GM23338 (cell line): ENCODE measurements at regions not wholly inside any gene's neighbourhood (a gene's known extent, or its start where the extent isn't known, plus 50 kb on each side); places are given as distances from the start of the nearest gene placed in this dataset.

Source experiments
- ATAC-seq: fragments of 200-7000 bp; cut with Tn5 transposase; 3 replicates; pipeline ENCODE4 v1.9.1; 2020
- DNase-seq: peaks from one replicate; pipeline ENCODE4 v3.0.0-alpha.2; 2015; ENCODE audit warnings: low spot score
- H2AFZ ChIP-seq: fragments of 200-600 bp; sonication (generic); 2 replicates; pipeline ENCODE4 v1.8.0; 2016; ENCODE audit warnings: antibody characterized with exemption, mild to moderate bottlenecking, moderate library complexity
- H3F3A ChIP-seq: fragments of 200-600 bp; sonication (generic); replicated peaks from 2 replicates; pipeline ENCODE4 v1.8.0; 2017; ENCODE audit warnings: antibody characterized with exemption, mixed run types, low read depth
- H3K27ac ChIP-seq: fragments of 200-600 bp; sonication (generic); 2 replicates; pipeline ENCODE4 v1.6.1; 2016; ENCODE audit warnings: low read depth
- H3K27me3 ChIP-seq: fragments of 200-600 bp; sonication (generic); 2 replicates; pipeline ENCODE4 v1.8.0; 2016; ENCODE audit warnings: mild to moderate bottlenecking, mixed run types, moderate library complexity; ENCODE audit not compliant: insufficient read depth
- H3K36me3 ChIP-seq: fragments of 200-600 bp; sonication (generic); 2 replicates; pipeline ENCODE4 v1.8.0; 2016; ENCODE audit warnings: mild to moderate bottlenecking; ENCODE audit not compliant: insufficient read depth
- H3K4me1 ChIP-seq: fragments of 200-600 bp; sonication (generic); 2 replicates; pipeline ENCODE4 v1.8.0; 2016; ENCODE audit warnings: mild to moderate bottlenecking, moderate library complexity; ENCODE audit not compliant: insufficient read depth
- H3K4me2 ChIP-seq: fragments of 200-600 bp; sonication (generic); 2 replicates; pipeline ENCODE4 v1.7.1; 2017; ENCODE audit warnings: mixed run types
- H3K4me3 ChIP-seq: fragments of 200-600 bp; sonication (generic); 2 replicates; pipeline ENCODE4 v1.6.1; 2016; ENCODE audit warnings: mixed run types
- H3K79me2 ChIP-seq: fragments of 200-600 bp; sonication (generic); replicated peaks from 2 replicates; pipeline ENCODE4 v1.8.0; 2017; ENCODE audit warnings: mild to moderate bottlenecking; ENCODE audit not compliant: insufficient read depth
- H3K9me2 ChIP-seq: fragments of 200-600 bp; sonication (generic); 2 replicates; pipeline ENCODE4 v1.8.0; 2017; ENCODE audit not compliant: insufficient read depth
- H4K20me1 ChIP-seq: fragments of 200-600 bp; sonication (generic); replicated peaks from 2 replicates; pipeline ENCODE4 v1.8.0; 2017; ENCODE audit warnings: mild to moderate bottlenecking; ENCODE audit not compliant: insufficient read depth
- H3K27ac Mint-ChIP-seq: 2 replicates; pipeline ENCODE4 v1.8.0; 2020; ENCODE audit warnings: inconsistent platforms, mild to moderate bottlenecking, moderate library complexity, mixed read lengths
- H3K27me3 Mint-ChIP-seq: 3 replicates; pipeline ENCODE4 v1.8.0; 2022; ENCODE audit warnings: low read depth, mild to moderate bottlenecking, moderate library complexity, mixed read lengths, inconsistent platforms; ENCODE audit not compliant: insufficient read depth, poor library complexity
- H3K36me3 Mint-ChIP-seq: 3 replicates; pipeline ENCODE4 v1.8.0; 2021; ENCODE audit warnings: low read depth, mild to moderate bottlenecking, inconsistent platforms, moderate library complexity, mixed read lengths
- H3K4me1 Mint-ChIP-seq: 3 replicates; pipeline ENCODE4 v1.8.0; 2020; ENCODE audit warnings: mild to moderate bottlenecking, inconsistent platforms, mixed read lengths
- H3K4me3 Mint-ChIP-seq: 3 replicates; pipeline ENCODE4 v1.8.0; 2021; ENCODE audit warnings: moderate library complexity, mild to moderate bottlenecking, inconsistent platforms, mixed read lengths
- H3K9me3 Mint-ChIP-seq: 3 replicates; pipeline ENCODE4 v1.8.0; 2020; ENCODE audit warnings: moderate library complexity, mild to moderate bottlenecking, inconsistent platforms, mixed read lengths
- CREB1 ChIP-seq: fragments of 250-450 bp; sonication (Bioruptor Pico); IDR thresholded peaks from 2 replicates; pipeline ENCODE4 v1.5.0; 2020; ENCODE audit warnings: low read depth, mild to moderate bottlenecking, moderate library complexity
- JUNB ChIP-seq: IDR thresholded peaks from one replicate; pipeline ENCODE4 v1.6.1; 2016; ENCODE audit warnings: antibody characterized with exemption; ENCODE audit not compliant: unreplicated experiment
- ZNF331 ChIP-seq: fragments of 250-450 bp; sonication (Bioruptor Pico); IDR thresholded peaks from 2 replicates; pipeline ENCODE4 v1.5.0; 2020; ENCODE audit warnings: low read depth, mild to moderate bottlenecking, moderate library complexity
- TF ChIP-seq, protein P1 (sequence below): fragments of 250-450 bp; sonication (Bioruptor Pico); IDR thresholded peaks from 2 replicates; pipeline ENCODE4 v1.5.0; 2020; ENCODE audit warnings: mild to moderate bottlenecking, moderate library complexity

DNA sequence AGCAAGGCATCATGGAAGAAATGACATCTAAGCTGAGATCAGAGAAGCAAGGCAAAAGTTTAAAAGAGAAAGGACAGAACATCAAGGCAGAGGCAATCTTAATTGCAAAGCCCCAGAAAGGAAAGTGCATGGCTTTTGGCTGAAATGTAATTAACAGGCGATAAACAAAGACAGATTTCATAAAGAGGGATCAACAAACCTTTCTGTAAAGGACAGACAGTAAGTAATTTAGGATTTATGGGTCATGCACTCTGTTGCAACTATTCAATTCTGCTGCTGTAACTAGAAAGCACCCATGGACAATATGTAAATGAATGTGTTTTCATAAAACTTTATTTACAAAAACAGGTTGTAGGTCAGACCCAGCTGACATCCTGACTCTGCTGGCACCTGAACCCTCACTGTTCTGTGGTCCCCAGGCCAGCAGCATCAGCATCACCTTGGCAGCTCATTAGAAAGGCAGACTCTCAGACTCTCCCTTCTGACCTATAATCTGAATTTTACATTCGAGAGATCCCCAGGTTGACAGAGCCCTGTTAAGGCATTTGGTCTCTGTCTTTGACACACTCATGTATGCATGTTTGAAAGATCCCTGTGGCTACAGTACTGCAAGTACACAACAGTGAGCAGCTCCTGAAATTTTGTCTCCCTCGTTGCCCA is 362.9 kb upstream of the NFE2L3 start:
- Mint-ChIP-seq H3K4me1 (no peaks in the 10 kb centered on the region), H3K4me3 (no peak overlapping the region), H3K27me3 (no peaks in the 10 kb centered on the region), H3K9me3 (no peaks in the 10 kb centered on the region), H3K36me3 (no peaks in the 10 kb centered on the region), H3K27ac (no peak overlapping the region)
- TF ChIP-seq CREB1 (CRISPR knock-in tag) (no peak), ZNF331 (CRISPR knock-in tag) (no peak)
- no peaks in the 10 kb centered on the region for H3F3A ChIP-seq
- no peaks in the 10 kb centered on the region for H3K4me1 ChIP-seq
- no peaks in the 10 kb centered on the region for H3K36me3 ChIP-seq
- H3K27ac ChIP-seq, result no peak overlapping the region
- no peak for DNase-seq
- no peak for ATAC-seq
- no peak overlapping the region for H3K4me3 ChIP-seq
- H3K79me2 ChIP-seq, result no peaks in the 10 kb centered on the region
- no peaks in the 10 kb centered on the region for H4K20me1 ChIP-seq
- no peak overlapping the region; the same call in 1 of the 2 replicates for H2AFZ ChIP-seq
- H3K4me2 ChIP-seq, result no peak overlapping the region
- no peaks in the 10 kb centered on the region for H3K27me3 ChIP-seq
- H3K9me2 ChIP-seq, result peaks cover 13% of the 10 kb centered on the region

DNA sequence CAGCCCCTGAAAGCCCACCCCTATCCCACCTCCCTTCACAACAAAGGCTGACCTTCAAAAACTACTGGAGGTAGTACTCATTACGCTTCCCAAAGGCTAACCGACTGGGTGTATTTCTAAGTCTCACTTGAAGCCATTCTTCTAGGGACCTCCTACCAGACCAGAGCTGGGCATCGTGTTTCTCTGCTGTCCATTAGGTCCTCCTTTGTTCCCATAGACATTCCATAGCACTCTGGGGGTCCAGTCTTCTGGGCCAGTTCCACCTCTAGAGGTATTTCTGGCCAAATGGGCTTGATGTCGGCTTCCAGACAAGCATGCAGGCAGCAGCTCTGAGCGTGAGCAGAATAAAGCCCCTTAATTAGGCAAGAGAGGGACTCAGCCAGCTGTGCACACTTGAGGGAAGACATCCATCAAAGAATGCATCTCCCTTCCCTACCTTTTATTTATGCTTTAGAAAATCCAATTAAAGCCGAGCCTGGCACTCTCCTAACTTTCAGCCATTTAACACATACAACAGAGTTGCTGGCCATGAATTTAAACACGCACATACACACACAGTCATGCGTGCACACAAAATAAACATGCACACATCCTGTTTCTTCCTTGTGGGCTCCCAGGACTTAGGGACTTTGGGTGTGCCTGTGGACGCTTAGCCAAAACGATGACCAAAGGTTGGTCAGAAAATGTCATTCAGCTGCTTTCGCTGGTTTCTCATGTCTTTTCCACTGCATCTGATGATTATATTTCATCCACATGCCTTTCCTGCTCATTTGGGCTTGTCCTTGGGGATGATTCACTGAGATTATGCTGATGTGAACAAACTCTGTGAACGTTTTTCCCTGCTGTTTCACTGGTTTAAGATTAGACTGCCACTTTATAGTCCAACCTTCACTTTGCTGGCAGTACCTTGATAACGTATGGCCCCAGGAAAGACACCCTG is 362.0 kb upstream of the NFE2L3 start:
- H3K36me3 ChIP-seq, result no peaks in the 10 kb centered on the region
- TF ChIP-seq JUNB, result no peak
- TF ChIP-seq, protein P1, sequence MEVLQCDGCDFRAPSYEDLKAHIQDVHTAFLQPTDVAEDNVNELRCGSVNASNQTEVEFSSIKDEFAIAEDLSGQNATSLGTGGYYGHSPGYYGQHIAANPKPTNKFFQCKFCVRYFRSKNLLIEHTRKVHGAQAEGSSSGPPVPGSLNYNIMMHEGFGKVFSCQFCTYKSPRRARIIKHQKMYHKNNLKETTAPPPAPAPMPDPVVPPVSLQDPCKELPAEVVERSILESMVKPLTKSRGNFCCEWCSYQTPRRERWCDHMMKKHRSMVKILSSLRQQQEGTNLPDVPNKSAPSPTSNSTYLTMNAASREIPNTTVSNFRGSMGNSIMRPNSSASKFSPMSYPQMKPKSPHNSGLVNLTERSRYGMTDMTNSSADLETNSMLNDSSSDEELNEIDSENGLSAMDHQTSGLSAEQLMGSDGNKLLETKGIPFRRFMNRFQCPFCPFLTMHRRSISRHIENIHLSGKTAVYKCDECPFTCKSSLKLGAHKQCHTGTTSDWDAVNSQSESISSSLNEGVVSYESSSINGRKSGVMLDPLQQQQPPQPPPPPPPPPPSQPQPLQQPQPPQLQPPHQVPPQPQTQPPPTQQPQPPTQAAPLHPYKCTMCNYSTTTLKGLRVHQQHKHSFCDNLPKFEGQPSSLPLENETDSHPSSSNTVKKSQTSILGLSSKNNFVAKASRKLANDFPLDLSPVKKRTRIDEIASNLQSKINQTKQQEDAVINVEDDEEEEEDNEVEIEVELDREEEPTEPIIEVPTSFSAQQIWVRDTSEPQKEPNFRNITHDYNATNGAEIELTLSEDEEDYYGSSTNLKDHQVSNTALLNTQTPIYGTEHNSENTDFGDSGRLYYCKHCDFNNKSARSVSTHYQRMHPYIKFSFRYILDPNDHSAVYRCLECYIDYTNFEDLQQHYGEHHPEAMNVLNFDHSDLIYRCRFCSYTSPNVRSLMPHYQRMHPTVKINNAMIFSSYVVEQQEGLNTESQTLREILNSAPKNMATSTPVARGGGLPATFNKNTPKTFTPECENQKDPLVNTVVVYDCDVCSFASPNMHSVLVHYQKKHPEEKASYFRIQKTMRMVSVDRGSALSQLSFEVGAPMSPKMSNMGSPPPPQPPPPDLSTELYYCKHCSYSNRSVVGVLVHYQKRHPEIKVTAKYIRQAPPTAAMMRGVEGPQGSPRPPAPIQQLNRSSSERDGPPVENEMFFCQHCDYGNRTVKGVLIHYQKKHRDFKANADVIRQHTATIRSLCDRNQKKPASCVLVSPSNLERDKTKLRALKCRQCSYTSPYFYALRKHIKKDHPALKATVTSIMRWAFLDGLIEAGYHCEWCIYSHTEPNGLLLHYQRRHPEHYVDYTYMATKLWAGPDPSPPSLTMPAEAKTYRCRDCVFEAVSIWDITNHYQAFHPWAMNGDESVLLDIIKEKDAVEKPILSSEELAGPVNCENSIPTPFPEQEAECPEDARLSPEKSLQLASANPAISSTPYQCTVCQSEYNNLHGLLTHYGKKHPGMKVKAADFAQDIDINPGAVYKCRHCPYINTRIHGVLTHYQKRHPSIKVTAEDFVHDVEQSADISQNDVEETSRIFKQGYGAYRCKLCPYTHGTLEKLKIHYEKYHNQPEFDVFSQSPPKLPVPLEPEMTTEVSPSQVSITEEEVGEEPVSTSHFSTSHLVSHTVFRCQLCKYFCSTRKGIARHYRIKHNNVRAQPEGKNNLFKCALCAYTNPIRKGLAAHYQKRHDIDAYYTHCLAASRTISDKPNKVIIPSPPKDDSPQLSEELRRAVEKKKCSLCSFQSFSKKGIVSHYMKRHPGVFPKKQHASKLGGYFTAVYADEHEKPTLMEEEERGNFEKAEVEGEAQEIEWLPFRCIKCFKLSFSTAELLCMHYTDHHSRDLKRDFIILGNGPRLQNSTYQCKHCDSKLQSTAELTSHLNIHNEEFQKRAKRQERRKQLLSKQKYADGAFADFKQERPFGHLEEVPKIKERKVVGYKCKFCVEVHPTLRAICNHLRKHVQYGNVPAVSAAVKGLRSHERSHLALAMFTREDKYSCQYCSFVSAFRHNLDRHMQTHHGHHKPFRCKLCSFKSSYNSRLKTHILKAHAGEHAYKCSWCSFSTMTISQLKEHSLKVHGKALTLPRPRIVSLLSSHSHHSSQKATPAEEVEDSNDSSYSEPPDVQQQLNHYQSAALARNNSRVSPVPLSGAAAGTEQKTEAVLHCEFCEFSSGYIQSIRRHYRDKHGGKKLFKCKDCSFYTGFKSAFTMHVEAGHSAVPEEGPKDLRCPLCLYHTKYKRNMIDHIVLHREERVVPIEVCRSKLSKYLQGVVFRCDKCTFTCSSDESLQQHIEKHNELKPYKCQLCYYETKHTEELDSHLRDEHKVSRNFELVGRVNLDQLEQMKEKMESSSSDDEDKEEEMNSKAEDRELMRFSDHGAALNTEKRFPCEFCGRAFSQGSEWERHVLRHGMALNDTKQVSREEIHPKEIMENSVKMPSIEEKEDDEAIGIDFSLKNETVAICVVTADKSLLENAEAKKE (CRISPR knock-in tag), result 0 out of 2 replicates have a peak, but pooled peaks have one; percentile 12
- no peak overlapping the region for H3K4me3 ChIP-seq
- H3K79me2 ChIP-seq, result no peaks in the 10 kb centered on the region
- H3K27ac Mint-ChIP-seq, result no peak overlapping the region
- no peak overlapping the region for H3K4me2 ChIP-seq
- DNase-seq, result no peak
- no peaks in the 10 kb centered on the region for H3F3A ChIP-seq
- no peaks in the 10 kb centered on the region for H3K4me1 ChIP-seq
- H3K4me3 Mint-ChIP-seq, result no peak overlapping the region
- H3K27me3 ChIP-seq, result no peaks in the 10 kb centered on the region
- peaks cover 3% of the 10 kb centered on the region; the same call in 2 of the 3 replicates for H3K4me1 Mint-ChIP-seq
- H3K9me2 ChIP-seq, result peaks cover 13% of the 10 kb centered on the region
- no peaks in the 10 kb centered on the region for H3K27me3 Mint-ChIP-seq
- H3K27ac ChIP-seq, result no peak overlapping the region
- no peaks in the 10 kb centered on the region for H3K9me3 Mint-ChIP-seq
- peak overlapping the region; percentile 14; the same call in 1 of the 2 replicates for H2AFZ ChIP-seq
- no peaks in the 10 kb centered on the region for H3K36me3 Mint-ChIP-seq
- ATAC-seq, result no peak
- no peaks in the 10 kb centered on the region for H4K20me1 ChIP-seq
